ENCODE measurements at regions not wholly inside any gene's neighbourhood (a gene's known extent, or its start where the extent isn't known, plus 50 kb on each side); places are given as distances from the start of the nearest gene placed in this dataset.

GRCh38 chr21:15162921-15163320 is 98.1 kb upstream of the NRIP1 start:
- TF ChIP-seq CTCF (IDR thresholded peaks at IDR 0.05) (no peak), POLR2A (IDR thresholded peaks at IDR 0.05) (no peak)

All from heart left ventricle (tissue), 13 donors.